NCI-H748 (cell line): ENCODE measurements at regions not wholly inside any gene's neighbourhood (a gene's known extent, or its start where the extent isn't known, plus 50 kb on each side); places are given as distances from the start of the nearest gene placed in this dataset.

Experiments used
- DNase-seq: peaks from one replicate; lab custom pipeline; 2025; ENCODE audit not compliant: unreplicated experiment; lab: John Stamatoyannopoulos, UW

- DNase-seq: no peak
Measured at GRCh38 chr5:155948576-155948975, 378.4 kb upstream of the SGCD start.

GRCh38 chr5:155952486-155953089, 374.4 kb upstream of the SGCD start:
- no peak for DNase-seq

GRCh38 chr5:155953335-155953734, 373.6 kb upstream of the SGCD start:
- peak; percentile 18 for DNase-seq

GRCh38 chr5:155954701-155955445, 372.1 kb upstream of the SGCD start:
- no peak for DNase-seq

- no peak for DNase-seq
Measured at GRCh38 chr5:155957884-155958283, 369.1 kb upstream of the SGCD start.

- DNase-seq: no peak
Measured at GRCh38 chr5:155959082-155959481, 367.9 kb upstream of the SGCD start.

GRCh38 chr5:155960177-155960576, 366.8 kb upstream of the SGCD start:
- DNase-seq: no peak

GRCh38 chr5:155969537-155969936, 357.4 kb upstream of the SGCD start:
- DNase-seq: no peak

- no peak for DNase-seq
Measured at GRCh38 chr5:155974369-155974768, 352.6 kb upstream of the SGCD start.

- DNase-seq: no peak
Measured at GRCh38 chr5:155978850-155979249, 348.1 kb upstream of the SGCD start.

GRCh38 chr5:155982354-155982753, 344.6 kb upstream of the SGCD start:
- DNase-seq: no peak

GRCh38 chr5:155983954-155984353, 343.0 kb upstream of the SGCD start:
- no peak for DNase-seq

- DNase-seq: no peak
Measured at GRCh38 chr5:155987265-155987810, 339.6 kb upstream of the SGCD start.

- DNase-seq: no peak
Measured at GRCh38 chr5:155989879-155990278, 337.1 kb upstream of the SGCD start.

- no peak for DNase-seq
Measured at GRCh38 chr5:155996123-155996522, 330.8 kb upstream of the SGCD start.

- no peak for DNase-seq
Measured at GRCh38 chr5:155998257-155998656, 328.7 kb upstream of the SGCD start.

GRCh38 chr5:156000115-156000514, 326.8 kb upstream of the SGCD start:
- DNase-seq: no peak

GRCh38 chr5:156004754-156005153, 322.2 kb upstream of the SGCD start:
- DNase-seq: no peak

GRCh38 chr5:156006026-156006647, 320.8 kb upstream of the SGCD start:
- DNase-seq: no peak

- no peak for DNase-seq
Measured at GRCh38 chr5:156008844-156009243, 318.1 kb upstream of the SGCD start.

- no peak for DNase-seq
Measured at GRCh38 chr5:156009583-156009982, 317.4 kb upstream of the SGCD start.

GRCh38 chr5:156015137-156015536, 311.8 kb upstream of the SGCD start:
- DNase-seq: no peak
